Ishikawa (cell line): ENCODE measurements at regions not wholly inside any gene's neighbourhood (a gene's known extent, or its start where the extent isn't known, plus 50 kb on each side); places are given as distances from the start of the nearest gene placed in this dataset.

Source experiments
- CEBPB ChIP-seq: IDR thresholded peaks from 2 replicates; pipeline ENCODE4 v1.6.1; 2012
- CREB1 ChIP-seq: IDR thresholded peaks from 2 replicates; pipeline ENCODE4 v1.6.1; 2012; ENCODE audit warnings: low read depth
- EGR1 ChIP-seq: IDR thresholded peaks from 2 replicates; pipeline ENCODE4 v1.6.1; 2012
- EP300 ChIP-seq: IDR thresholded peaks from 2 replicates; pipeline ENCODE4 v1.6.1; 2012; ENCODE audit warnings: borderline replicate concordance
- FOXM1 ChIP-seq: IDR thresholded peaks from 2 replicates; pipeline ENCODE4 v1.6.1; 2012; ENCODE audit warnings: low read depth, borderline replicate concordance
- MAX ChIP-seq: IDR thresholded peaks from 2 replicates; pipeline ENCODE4 v1.6.1; 2012
- NFIC ChIP-seq: IDR thresholded peaks from 2 replicates; pipeline ENCODE4 v1.6.1; 2012
- RAD21 ChIP-seq: IDR thresholded peaks from 2 replicates; pipeline ENCODE4 v1.6.1; 2012; ENCODE audit warnings: low read depth
- REST ChIP-seq: IDR thresholded peaks from 2 replicates; pipeline ENCODE4 v1.6.1; 2012; ENCODE audit warnings: low read depth, mild to moderate bottlenecking
- TAF1 ChIP-seq: IDR thresholded peaks from 2 replicates; pipeline ENCODE4 v1.6.1; 2012; ENCODE audit warnings: low read depth, mild to moderate bottlenecking
- TCF12 ChIP-seq: IDR thresholded peaks from 2 replicates; pipeline ENCODE4 v1.6.1; 2012; ENCODE audit warnings: low read depth
- TEAD4 ChIP-seq: IDR thresholded peaks from 2 replicates; pipeline ENCODE4 v1.6.1; 2012
- USF1 ChIP-seq: IDR thresholded peaks from 2 replicates; pipeline ENCODE4 v1.6.1; 2012
- YY1 ChIP-seq: IDR thresholded peaks from 2 replicates; pipeline ENCODE4 v1.6.1; 2012; ENCODE audit warnings: low read depth
- ZBTB7A ChIP-seq: IDR thresholded peaks from 2 replicates; pipeline ENCODE4 v1.6.1; 2012; ENCODE audit warnings: low read depth

- TF ChIP-seq ZBTB7A (no peak), REST (no peak)
Measured at GRCh38 chr12:124430491-124430890, 135.6 kb downstream of the RFLNA start.

- TF ChIP-seq ZBTB7A (no peak), EP300 (no peak), TAF1 (no peak), TCF12 (no peak)
Measured at GRCh38 chr12:124429535-124429934, 134.6 kb downstream of the RFLNA start.

- TF ChIP-seq MAX (no peak), CREB1 (no peak), EP300 (no peak), REST (no peak), TEAD4 (no peak), FOXM1 (no peak), YY1 (no peak), NFIC (no peak)
Measured at GRCh38 chr12:124428792-124429281, 133.9 kb downstream of the RFLNA start.

- TF ChIP-seq CREB1 (no peak), FOXM1 (no peak), MAX (no peak)
Measured at GRCh38 chr12:124428136-124428791, 133.4 kb downstream of the RFLNA start.

- TF ChIP-seq FOXM1 (no peak), CREB1 (no peak), TEAD4 (no peak), USF1 (no peak), YY1 (no peak), NFIC (no peak), MAX (no peak)
Measured at GRCh38 chr12:124426594-124427555, 132.0 kb downstream of the RFLNA start.

GRCh38 chr12:124425667-124426066, 130.8 kb downstream of the RFLNA start:
- no peak for TF ChIP-seq USF1
- TF ChIP-seq YY1 = no peak
- TF ChIP-seq TEAD4 = no peak
- no peak for TF ChIP-seq REST
- no peak for TF ChIP-seq RAD21
- TF ChIP-seq ZBTB7A = no peak
- TF ChIP-seq FOXM1 = no peak
- TF ChIP-seq EP300 = no peak
- no peak for TF ChIP-seq TCF12
- no peak for TF ChIP-seq TAF1
- TF ChIP-seq CEBPB = no peak
- TF ChIP-seq CREB1 = no peak
- no peak for TF ChIP-seq EGR1
- no peak for TF ChIP-seq MAX
- TF ChIP-seq NFIC = no peak
